Endothelial cell (in vitro differentiated cells): ENCODE measurements at regions not wholly inside any gene's neighbourhood (a gene's known extent, or its start where the extent isn't known, plus 50 kb on each side); places are given as distances from the start of the nearest gene placed in this dataset.

ENCODE experiments used
- DNase-seq: peaks from one replicate; pipeline ENCODE4 v3.0.0; 2021; ENCODE audit warnings: low spot score
- H3K27ac Mint-ChIP-seq: one replicate; pipeline ENCODE4 v1.8.0; 2021; ENCODE audit warnings: mixed read lengths, inconsistent platforms; ENCODE audit not compliant: unreplicated experiment
- H3K27me3 Mint-ChIP-seq: one replicate; pipeline ENCODE4 v1.8.0; 2021; ENCODE audit warnings: mild to moderate bottlenecking, moderate library complexity, mixed read lengths, inconsistent platforms; ENCODE audit not compliant: unreplicated experiment
- H3K36me3 Mint-ChIP-seq: one replicate; pipeline ENCODE4 v1.8.0; 2021; ENCODE audit warnings: mild to moderate bottlenecking, low read depth, mixed read lengths, inconsistent platforms; ENCODE audit not compliant: unreplicated experiment
- H3K4me1 Mint-ChIP-seq: one replicate; pipeline ENCODE4 v1.8.0; 2021; ENCODE audit warnings: mild to moderate bottlenecking, mixed read lengths, inconsistent platforms; ENCODE audit not compliant: unreplicated experiment
- H3K4me3 Mint-ChIP-seq: one replicate; pipeline ENCODE4 v1.8.0; 2021; ENCODE audit warnings: mild to moderate bottlenecking, mixed read lengths, inconsistent platforms; ENCODE audit not compliant: unreplicated experiment
- H3K9me3 Mint-ChIP-seq: one replicate; pipeline ENCODE4 v1.8.0; 2021; ENCODE audit warnings: mixed read lengths, inconsistent platforms; ENCODE audit not compliant: unreplicated experiment
- CTCF ChIP-seq: fragments of 200-600 bp; sonication (generic); IDR thresholded peaks from one replicate; pipeline ENCODE4 v1.5.0; 2021; ENCODE audit warnings: antibody characterized with exemption; ENCODE audit not compliant: unreplicated experiment

- Mint-ChIP-seq H3K27ac (no peak overlapping the region), H3K36me3 (peaks cover 2% of the 10 kb centered on the region), H3K9me3 (no peaks in the 10 kb centered on the region), H3K4me1 (peaks cover 5% of the 10 kb centered on the region), H3K4me3 (no peak overlapping the region), H3K27me3 (peaks cover 1% of the 10 kb centered on the region)
- no peak for DNase-seq
- TF ChIP-seq CTCF: no peak
These were observed 134.7 kb downstream of the GAS1 start for GRCh38 chr9:86812616-86813015.

GRCh38 chr9:86809759-86810367, 137.4 kb downstream of the GAS1 start:
- H3K36me3 Mint-ChIP-seq: no peaks in the 10 kb centered on the region
- H3K4me3 Mint-ChIP-seq: no peak overlapping the region
- no peaks in the 10 kb centered on the region for H3K4me1 Mint-ChIP-seq
- TF ChIP-seq CTCF: no peak
- H3K27ac Mint-ChIP-seq: no peak overlapping the region
- no peaks in the 10 kb centered on the region for H3K27me3 Mint-ChIP-seq
- no peaks in the 10 kb centered on the region for H3K9me3 Mint-ChIP-seq
- no peak for DNase-seq

GRCh38 chr9:86809151-86809550, 138.2 kb downstream of the GAS1 start:
- no peak for TF ChIP-seq CTCF
- Mint-ChIP-seq H3K27ac (no peak overlapping the region), H3K36me3 (no peaks in the 10 kb centered on the region), H3K27me3 (no peaks in the 10 kb centered on the region), H3K4me3 (no peak overlapping the region), H3K4me1 (peaks cover under 1% of the 10 kb centered on the region), H3K9me3 (no peaks in the 10 kb centered on the region)
- no peak for DNase-seq

- Mint-ChIP-seq H3K27ac (no peak overlapping the region), H3K4me3 (no peak overlapping the region), H3K36me3 (no peaks in the 10 kb centered on the region), H3K9me3 (no peaks in the 10 kb centered on the region), H3K4me1 (peaks cover 4% of the 10 kb centered on the region), H3K27me3 (peaks cover 4% of the 10 kb centered on the region)
- no peak for DNase-seq
- no peak for TF ChIP-seq CTCF
These were observed 139.8 kb downstream of the GAS1 start for GRCh38 chr9:86807367-86807976.

GRCh38 chr9:86804011-86804410, 143.3 kb downstream of the GAS1 start:
- H3K27ac Mint-ChIP-seq: no peak overlapping the region
- no peak for TF ChIP-seq CTCF
- H3K9me3 Mint-ChIP-seq: no peaks in the 10 kb centered on the region
- peaks cover 4% of the 10 kb centered on the region for H3K27me3 Mint-ChIP-seq
- H3K4me3 Mint-ChIP-seq: no peak overlapping the region
- no peaks in the 10 kb centered on the region for H3K36me3 Mint-ChIP-seq
- H3K4me1 Mint-ChIP-seq: peaks cover 4% of the 10 kb centered on the region
- no peak for DNase-seq
